Naive thymus-derived CD8-positive, alpha-beta T cell (primary cell): ENCODE measurements at regions not wholly inside any gene's neighbourhood (a gene's known extent, or its start where the extent isn't known, plus 50 kb on each side); places are given as distances from the start of the nearest gene placed in this dataset.
"Not testable (repeated sequence)": the region's sequence is repeated elsewhere in the genome, so short reads cannot be mapped to it uniquely, and the experiment has no call there.

Experiments used
- ATAC-seq, 2 donors: fragments of 150-1000 bp; cut with Tn5 transposase in 1 of 2; sonication (Bioruptor Pico), chemical (Tn5 transposase) in 1 of 2; 1 replicate in 1 of 2; 2 replicates in 1 of 2; pipeline ENCODE4 v1.10.0; 2021; ENCODE audit warnings: mild to moderate bottlenecking in 2 of 2, moderate library complexity in 2 of 2
- POLR2A ChIA-PET: fragments of 350-600 bp; sonication (Branson Sonifier 250); formaldehyde crosslinking; loops from one replicate; lab custom pipeline; 2021; ENCODE audit warnings: antibody characterized with exemption; lab: Charles Lee
- DNase-seq, 10 donors: peaks; one replicate each; pipeline versions ENCODE4 v3.0.0 to v3.0.0-alpha.2; 2020 to 2022
- H3K27ac Mint-ChIP-seq, 10 donors: one replicate each; pipeline ENCODE4 v1.8.0; 2020 to 2022; ENCODE audit warnings: mild to moderate bottlenecking in 10 of 10, mixed read lengths in 10 of 10, moderate library complexity in 4 of 10, inconsistent platforms in 1 of 10
- H3K27me3 Mint-ChIP-seq, 5 donors: one replicate each; pipeline ENCODE4 v1.8.0; 2021 to 2022; ENCODE audit warnings: mixed read lengths in 5 of 5
- H3K36me3 Mint-ChIP-seq, 3 donors: one replicate each; pipeline ENCODE4 v1.8.0; 2020 to 2022; ENCODE audit warnings: mixed read lengths in 3 of 3, mild to moderate bottlenecking in 2 of 3, inconsistent platforms in 1 of 3
- H3K4me1 Mint-ChIP-seq, 4 donors: one replicate each; pipeline ENCODE4 v1.8.0; 2021 to 2022; ENCODE audit warnings: mixed read lengths in 4 of 4
- H3K4me3 Mint-ChIP-seq, 10 donors: one replicate each; pipeline ENCODE4 v1.8.0; 2020 to 2022; ENCODE audit warnings: mild to moderate bottlenecking in 10 of 10, mixed read lengths in 10 of 10, moderate library complexity in 6 of 10, inconsistent platforms in 1 of 10
- H3K9me3 Mint-ChIP-seq, 9 donors: one replicate each; pipeline ENCODE4 v1.8.0; 2020 to 2022; ENCODE audit warnings: mixed read lengths in 9 of 9, mild to moderate bottlenecking in 3 of 9, inconsistent platforms in 1 of 9, moderate library complexity in 1 of 9

GRCh38 chr3:26281284-26281985, 341.1 kb upstream of the LRRC3B start:
- Mint-ChIP-seq H3K27me3 (peaks cover 0 to 3% (median 0%) of the 10 kb centered on the region in 5 donors), H3K36me3 (peaks cover 0 to 9% (median 0%) of the 10 kb centered on the region in 3 donors), H3K9me3 (peaks cover 6 to 58% (median 41%) of the 10 kb centered on the region in 9 donors), H3K27ac (no peak overlapping the region), H3K4me3 (no peak overlapping the region), H3K4me1 (no peaks in the 10 kb centered on the region)
- POLR2A ChIA-PET, result no interaction called here
- DNase-seq (no peak), ATAC-seq (no peak)

GRCh38 chr3:26284503-26284902, 338.1 kb upstream of the LRRC3B start:
- H3K27me3 Mint-ChIP-seq, ATAC-seq, POLR2A ChIA-PET, DNase-seq, H3K4me1 Mint-ChIP-seq, H3K4me3 Mint-ChIP-seq, H3K27ac Mint-ChIP-seq: not testable (repeated sequence)
- peaks cover 0 to 16% (median 0%) of the 10 kb centered on the region in 3 donors for H3K36me3 Mint-ChIP-seq
- peaks cover 16 to 62% (median 54%) of the 10 kb centered on the region in 9 donors for H3K9me3 Mint-ChIP-seq

- H3K27ac Mint-ChIP-seq, result no peak overlapping the region
- H3K36me3 Mint-ChIP-seq, result peaks cover 0 to 7% (median 0%) of the 10 kb centered on the region in 3 donors
- H3K9me3 Mint-ChIP-seq, result peaks cover 0 to 16% (median 6%) of the 10 kb centered on the region in 9 donors
- DNase-seq (no peak), ATAC-seq (no peak)
- POLR2A ChIA-PET, result no interaction called here
- H3K4me3 Mint-ChIP-seq, result no peak overlapping the region
- H3K4me1 Mint-ChIP-seq, result no peaks in the 10 kb centered on the region
- H3K27me3 Mint-ChIP-seq, result no peaks in the 10 kb centered on the region
These were observed 330.7 kb upstream of the LRRC3B start for GRCh38 chr3:26291840-26292239.

- Mint-ChIP-seq H3K4me3 (no peak overlapping the region), H3K27me3 (no peaks in the 10 kb centered on the region), H3K27ac (no peak overlapping the region), H3K9me3 (peaks cover 0 to 16% (median 8%) of the 10 kb centered on the region in 9 donors), H3K36me3 (peaks cover 0 to 7% (median 0%) of the 10 kb centered on the region in 3 donors), H3K4me1 (no peaks in the 10 kb centered on the region)
- ATAC-seq, result no peak
- POLR2A ChIA-PET, result no interaction called here
- DNase-seq, result no peak
These were observed 329.8 kb upstream of the LRRC3B start for GRCh38 chr3:26292780-26293179.

- POLR2A ChIA-PET, result no interaction called here
- Mint-ChIP-seq H3K36me3 (peaks cover 0 to 7% (median 0%) of the 10 kb centered on the region in 3 donors), H3K27me3 (no peaks in the 10 kb centered on the region), H3K4me1 (no peaks in the 10 kb centered on the region), H3K9me3 (peaks cover 0 to 19% (median 11%) of the 10 kb centered on the region in 9 donors), H3K27ac (no peak overlapping the region), H3K4me3 (no peak overlapping the region)
- DNase-seq (no peak), ATAC-seq (no peak)
These were observed 329.2 kb upstream of the LRRC3B start for GRCh38 chr3:26293329-26293844.

- Mint-ChIP-seq H3K27ac (no peak overlapping the region), H3K4me1 (peaks cover 0 to 2% (median 0%) of the 10 kb centered on the region in 4 donors), H3K9me3 (peaks cover 8 to 42% (median 17%) of the 10 kb centered on the region in 9 donors), H3K27me3 (no peaks in the 10 kb centered on the region), H3K4me3 (no peak overlapping the region), H3K36me3 (no peaks in the 10 kb centered on the region)
- no peak for DNase-seq
- POLR2A ChIA-PET, result no interaction called here
- no peak for ATAC-seq
These were observed 315.4 kb upstream of the LRRC3B start for GRCh38 chr3:26307192-26307591.

- Mint-ChIP-seq H3K9me3 (peaks cover 8 to 36% (median 19%) of the 10 kb centered on the region in 9 donors), H3K27ac (no peak overlapping the region), H3K4me3 (no peak overlapping the region), H3K36me3 (no peaks in the 10 kb centered on the region), H3K27me3 (no peaks in the 10 kb centered on the region), H3K4me1 (peaks cover 0 to 2% (median 0%) of the 10 kb centered on the region in 4 donors)
- ATAC-seq, result no peak
- DNase-seq, result no peak
- POLR2A ChIA-PET, result no interaction called here
These were observed 314.8 kb upstream of the LRRC3B start for GRCh38 chr3:26307787-26308186.

- H3K27me3 Mint-ChIP-seq, result no peaks in the 10 kb centered on the region
- POLR2A ChIA-PET, result no interaction called here
- peaks cover 0 to 2% (median 0%) of the 10 kb centered on the region in 4 donors for H3K4me1 Mint-ChIP-seq
- DNase-seq (no peak), ATAC-seq (no peak)
- no peaks in the 10 kb centered on the region for H3K36me3 Mint-ChIP-seq
- peaks cover 7 to 33% (median 16%) of the 10 kb centered on the region in 9 donors for H3K9me3 Mint-ChIP-seq
- H3K4me3 Mint-ChIP-seq, result no peak overlapping the region
- no peak overlapping the region for H3K27ac Mint-ChIP-seq
These were observed 314.1 kb upstream of the LRRC3B start for GRCh38 chr3:26308454-26308853.

GRCh38 chr3:26309536-26309935, 313.0 kb upstream of the LRRC3B start:
- peak overlapping the region in 1 of 10 donors; percentile 12 for H3K27ac Mint-ChIP-seq
- H3K4me1 Mint-ChIP-seq, H3K36me3 Mint-ChIP-seq, H3K27me3 Mint-ChIP-seq, ATAC-seq, H3K4me3 Mint-ChIP-seq, POLR2A ChIA-PET, DNase-seq: not testable (repeated sequence)
- peaks cover 7 to 34% (median 19%) of the 10 kb centered on the region in 9 donors for H3K9me3 Mint-ChIP-seq

- no peaks in the 10 kb centered on the region for H3K36me3 Mint-ChIP-seq
- peaks cover 0 to 3% (median 0%) of the 10 kb centered on the region in 5 donors for H3K27me3 Mint-ChIP-seq
- DNase-seq (no peak), ATAC-seq (no peak)
- H3K4me3 Mint-ChIP-seq, result no peak overlapping the region
- H3K27ac Mint-ChIP-seq, result no peak overlapping the region
- peaks cover 0 to 39% (median 22%) of the 10 kb centered on the region in 9 donors for H3K9me3 Mint-ChIP-seq
- H3K4me1 Mint-ChIP-seq, result peaks cover 0 to 2% (median 0%) of the 10 kb centered on the region in 4 donors
- POLR2A ChIA-PET, result no interaction called here
These were observed 309.8 kb upstream of the LRRC3B start for GRCh38 chr3:26312816-26313215.

GRCh38 chr3:26316472-26316871, 306.1 kb upstream of the LRRC3B start:
- no peaks in the 10 kb centered on the region for H3K4me1 Mint-ChIP-seq
- POLR2A ChIA-PET, result no interaction called here
- no peak for ATAC-seq
- no peak for DNase-seq
- H3K4me3 Mint-ChIP-seq, result no peak overlapping the region
- peaks cover 13 to 43% (median 16%) of the 10 kb centered on the region in 9 donors for H3K9me3 Mint-ChIP-seq
- no peaks in the 10 kb centered on the region for H3K36me3 Mint-ChIP-seq
- peaks cover 0 to 3% (median 0%) of the 10 kb centered on the region in 5 donors for H3K27me3 Mint-ChIP-seq
- H3K27ac Mint-ChIP-seq, result no peak overlapping the region

GRCh38 chr3:26323741-26324140, 298.8 kb upstream of the LRRC3B start:
- H3K4me3 Mint-ChIP-seq, H3K27ac Mint-ChIP-seq, H3K36me3 Mint-ChIP-seq, DNase-seq, H3K4me1 Mint-ChIP-seq, ATAC-seq, H3K27me3 Mint-ChIP-seq, POLR2A ChIA-PET: not testable (repeated sequence)
- peaks cover 1 to 45% (median 22%) of the 10 kb centered on the region in 9 donors for H3K9me3 Mint-ChIP-seq

- Mint-ChIP-seq H3K27ac (no peak overlapping the region), H3K36me3 (no peaks in the 10 kb centered on the region), H3K4me3 (no peak overlapping the region), H3K9me3 (peaks cover 0 to 27% (median 7%) of the 10 kb centered on the region in 9 donors), H3K4me1 (no peaks in the 10 kb centered on the region), H3K27me3 (no peaks in the 10 kb centered on the region)
- POLR2A ChIA-PET, result no interaction called here
- ATAC-seq (no peak), DNase-seq (no peak)
These were observed 282.6 kb upstream of the LRRC3B start for GRCh38 chr3:26340001-26340400.
